ENCODE measurements at regions not wholly inside any gene's neighbourhood (a gene's known extent, or its start where the extent isn't known, plus 50 kb on each side); places are given as distances from the start of the nearest gene placed in this dataset.

GRCh38 chr13:70994191-70994590 lies 872.8 kb downstream of the DACH1 start:
- TF ChIP-seq FOXM1 (IDR thresholded peaks at IDR 0.05; ENCODE audit: low read depth): no peak
- no peak for TF ChIP-seq NFIC (IDR thresholded peaks at IDR 0.05; ENCODE audit: borderline replicate concordance)
- TF ChIP-seq CTCF (IDR thresholded peaks at IDR 0.05): no peak
- no peak for TF ChIP-seq MXI1 (IDR thresholded peaks at IDR 0.05; ENCODE audit: low read depth, low read length)
- TF ChIP-seq EZH2phosphoT487 (IDR thresholded peaks at IDR 0.05; ENCODE audit: borderline replicate concordance, low read depth): no peak
